NCI-H774 (cell line): ENCODE measurements at regions not wholly inside any gene's neighbourhood (a gene's known extent, or its start where the extent isn't known, plus 50 kb on each side); places are given as distances from the start of the nearest gene placed in this dataset.
"Not testable (repeated sequence)": the region's sequence is repeated elsewhere in the genome, so short reads cannot be mapped to it uniquely, and the experiment has no call there.

Experiments
- DNase-seq: peaks from one replicate; lab custom pipeline; 2025; lab: John Stamatoyannopoulos, UW

DNA sequence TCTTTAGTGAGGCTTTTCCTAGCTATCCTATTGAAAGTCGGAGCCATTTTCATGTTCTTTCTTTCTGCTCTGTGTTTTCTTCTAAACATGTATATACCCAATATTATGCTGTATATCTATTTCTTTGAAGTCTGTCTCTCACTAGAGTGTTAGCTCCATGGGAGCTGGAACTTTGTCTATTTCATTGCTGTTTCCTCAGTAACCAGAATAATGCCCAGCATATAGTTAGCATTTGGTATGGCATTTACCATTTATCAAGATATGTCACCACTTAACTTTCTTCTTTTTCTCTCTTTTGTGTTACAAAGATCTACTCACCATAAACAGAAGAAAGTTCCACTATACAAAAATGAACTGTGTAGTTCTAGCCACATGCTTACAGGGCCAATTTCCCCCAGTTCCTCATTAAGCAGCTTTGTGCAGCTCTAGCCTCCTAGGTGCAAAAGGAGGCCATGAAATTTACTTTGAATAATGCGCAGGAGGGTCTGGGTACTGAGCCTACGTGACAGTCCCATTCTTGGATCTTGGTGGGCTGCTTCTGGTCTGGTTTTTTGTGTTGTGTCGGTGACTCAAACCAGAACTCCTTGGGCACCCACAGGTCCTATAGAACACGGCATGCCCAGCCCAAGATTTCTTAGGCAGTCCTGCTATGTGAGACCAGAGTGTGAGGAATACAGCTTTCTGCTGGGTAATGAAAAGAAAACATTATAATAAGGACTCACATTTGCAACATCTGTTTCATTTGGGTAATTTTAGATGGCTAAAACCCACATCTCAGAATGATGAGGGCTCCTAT lies 302.3 kb upstream of the IGFBP7 start:
- no peak for DNase-seq

DNA sequence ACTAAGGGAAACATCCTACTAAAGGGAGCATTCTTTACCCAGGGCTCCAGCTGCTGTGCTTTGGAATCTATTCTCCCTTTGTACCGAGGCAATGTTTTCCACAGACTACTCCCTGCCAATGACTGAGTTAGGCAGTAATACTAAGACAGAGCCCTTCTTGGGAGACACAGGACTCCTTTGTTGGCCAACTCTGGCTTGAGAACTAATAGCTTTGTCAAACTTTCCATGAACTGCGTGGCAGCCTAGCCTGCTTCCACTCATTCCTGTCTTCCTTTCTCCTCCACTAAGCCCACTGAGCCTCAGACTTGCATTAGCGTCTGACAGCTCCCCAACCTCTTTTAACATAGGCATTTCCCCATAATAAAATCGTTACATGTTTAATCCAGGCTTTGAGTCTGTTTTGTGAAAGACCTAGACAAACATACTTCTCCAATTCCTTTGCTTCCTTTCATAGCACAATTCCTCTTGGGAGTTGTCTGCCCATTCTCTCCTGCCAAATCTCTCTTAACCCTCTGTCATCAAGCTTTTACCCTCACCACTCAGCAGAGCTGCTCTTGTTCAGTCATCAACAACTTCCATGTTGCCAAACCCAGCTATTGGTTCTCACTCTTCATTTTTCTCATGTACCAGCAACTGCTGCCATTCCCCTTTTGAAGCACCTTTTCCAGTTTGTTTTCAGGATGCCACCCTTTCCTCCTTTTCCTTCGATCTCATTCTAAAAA lies 300.3 kb upstream of the IGFBP7 start:
- no peak for DNase-seq

DNA sequence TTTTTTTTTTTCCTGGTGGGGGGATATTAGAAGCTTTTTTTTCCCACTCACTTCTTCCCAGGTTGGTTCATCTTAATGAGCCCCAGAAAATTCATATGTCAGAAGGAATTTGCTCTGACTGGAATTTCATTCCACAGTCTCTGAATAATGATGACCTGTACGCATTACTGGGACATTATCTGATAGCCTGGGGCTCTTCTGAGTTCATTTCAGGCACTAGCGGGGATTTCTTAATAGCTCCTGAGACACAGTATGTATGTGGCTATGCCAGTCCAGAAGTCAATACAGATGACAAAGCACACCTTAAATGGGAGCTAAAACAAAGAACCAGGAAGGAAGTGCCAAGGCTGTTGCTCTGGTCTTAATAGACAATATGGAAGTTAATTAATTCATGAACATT lies 295.2 kb upstream of the IGFBP7 start:
- no peak for DNase-seq

DNA sequence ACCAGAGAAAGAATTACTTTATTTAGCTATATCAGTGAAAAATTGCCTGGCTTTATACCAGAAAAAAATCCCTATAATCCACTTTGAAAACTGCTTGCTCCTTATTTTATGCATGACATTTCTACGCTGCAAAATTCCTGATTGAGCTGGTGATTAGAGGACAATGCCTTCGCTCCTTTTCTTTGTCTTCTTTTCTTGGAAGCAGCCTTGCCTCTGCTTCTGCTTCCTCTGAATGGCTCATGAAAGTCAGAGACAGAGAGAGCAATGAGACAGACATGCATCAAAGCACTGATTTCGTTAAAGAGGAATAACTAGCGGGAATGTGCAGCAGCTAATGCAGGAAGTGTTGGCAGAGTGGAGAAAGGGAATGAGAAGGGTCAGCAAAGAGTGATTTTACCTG lies 294.3 kb upstream of the IGFBP7 start:
- no peak for DNase-seq

DNA sequence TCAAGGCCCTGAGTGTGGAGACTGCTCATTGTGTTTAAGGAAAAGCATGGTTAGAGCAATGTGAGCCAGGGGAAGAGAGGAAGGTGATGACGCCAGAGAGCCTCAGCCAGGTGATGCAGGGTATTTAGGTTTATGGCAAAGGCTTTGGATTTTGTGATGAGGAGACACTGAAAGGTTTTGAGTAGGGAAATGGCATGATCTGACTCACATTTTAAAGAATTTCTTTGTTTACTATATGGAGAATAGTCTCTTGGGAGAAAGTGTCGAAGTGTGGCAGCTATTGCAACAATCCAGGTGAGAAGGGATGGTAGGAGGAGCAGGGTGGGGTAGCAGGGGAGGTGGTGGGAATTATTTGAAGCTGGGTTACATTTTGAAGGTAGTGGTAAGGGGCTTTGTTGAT lies 293.4 kb upstream of the IGFBP7 start:
- no peak for DNase-seq

DNA sequence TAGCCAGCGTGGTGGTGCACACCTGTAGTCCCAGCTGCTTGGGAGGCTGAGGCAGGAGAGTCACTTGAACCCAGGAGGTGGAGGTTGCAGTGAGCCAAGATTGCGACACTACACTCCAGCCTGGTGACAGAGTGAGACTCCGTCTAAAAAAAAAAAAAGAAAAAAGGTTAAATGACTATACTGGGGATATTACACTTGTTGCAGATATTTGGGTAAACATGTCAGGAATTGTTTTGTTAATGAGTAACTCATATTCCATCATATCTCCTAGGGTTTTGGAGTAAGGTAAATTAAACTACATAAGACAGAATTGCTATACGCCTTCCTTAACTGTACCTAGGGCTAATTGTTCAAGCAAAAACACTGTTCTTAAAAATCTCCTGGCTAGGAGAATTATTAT lies 291.4 kb upstream of the IGFBP7 start:
- DNase-seq = no peak

DNA sequence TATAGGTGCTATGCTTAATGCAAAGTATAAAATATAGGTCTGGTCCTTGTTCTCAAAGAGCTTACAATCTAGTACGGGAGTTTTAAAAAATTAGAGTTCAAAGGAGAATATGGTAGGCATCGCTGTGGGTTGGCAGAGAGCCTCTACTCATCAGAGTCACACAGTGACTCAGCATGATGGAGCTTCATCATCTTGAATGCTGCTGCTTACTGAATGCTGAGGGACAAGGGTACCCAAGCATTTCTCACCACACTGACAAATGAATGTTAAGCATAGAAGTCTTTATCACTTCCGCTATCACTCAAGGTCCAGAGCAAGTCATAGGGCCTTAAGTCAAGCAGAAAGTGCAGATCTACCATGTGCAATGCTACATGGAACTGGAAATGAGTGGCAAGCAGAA lies 268.6 kb upstream of the IGFBP7 start:
- DNase-seq = no peak

DNA sequence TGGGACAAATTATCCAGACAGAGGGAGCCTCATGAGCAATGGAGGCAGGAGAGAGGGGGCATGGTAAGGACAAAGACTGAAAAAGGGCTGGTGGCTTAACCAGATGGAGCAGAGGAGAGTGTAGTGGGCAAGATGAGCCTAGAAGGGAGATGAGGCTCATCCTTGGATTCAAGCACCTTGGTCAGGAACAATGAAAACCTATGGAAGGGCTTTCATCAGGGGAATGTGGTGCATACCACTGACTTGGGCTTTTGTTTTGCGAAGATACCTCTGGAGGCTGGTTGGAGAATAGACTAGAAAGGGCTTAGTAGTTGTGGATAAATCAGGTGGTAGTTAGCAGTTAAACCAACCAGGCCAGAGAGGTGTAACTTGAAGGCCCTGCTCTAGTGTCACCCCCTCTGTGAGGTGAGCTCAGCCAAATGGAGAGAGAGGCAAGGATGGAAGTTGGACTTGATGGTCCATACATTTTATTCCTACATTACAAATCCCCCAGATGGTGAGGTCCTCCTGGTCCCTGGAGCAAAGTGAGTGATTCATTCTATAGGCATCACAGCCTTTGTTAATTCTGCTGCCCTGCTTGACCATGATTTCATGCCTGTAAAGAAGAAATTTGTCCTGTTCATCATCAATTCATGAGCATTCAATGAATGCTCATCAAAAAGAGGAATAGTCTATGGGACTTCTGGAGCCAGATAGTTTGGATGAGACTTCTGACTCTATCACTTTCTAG lies 264.8 kb upstream of the IGFBP7 start:
- no peak for DNase-seq

DNA sequence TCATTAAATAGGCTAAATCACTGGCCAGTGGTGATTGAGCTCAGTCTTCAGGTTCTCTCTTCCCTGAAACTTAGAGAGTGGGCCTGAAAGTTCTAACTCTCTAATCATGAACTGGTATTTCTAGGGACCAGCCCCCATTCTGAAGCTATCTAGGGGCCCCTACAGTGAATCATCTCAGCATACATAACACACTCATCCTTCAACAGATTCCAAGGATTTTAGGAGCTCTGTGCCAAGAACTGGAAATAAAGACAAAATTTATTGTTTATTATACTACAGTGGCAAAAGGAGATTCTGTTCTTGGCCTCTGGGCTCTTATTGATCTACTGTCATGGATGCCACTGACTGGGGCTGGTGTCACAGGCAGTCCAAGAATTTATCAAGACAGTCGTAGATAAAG lies 263.8 kb upstream of the IGFBP7 start:
- DNase-seq = no peak

DNA sequence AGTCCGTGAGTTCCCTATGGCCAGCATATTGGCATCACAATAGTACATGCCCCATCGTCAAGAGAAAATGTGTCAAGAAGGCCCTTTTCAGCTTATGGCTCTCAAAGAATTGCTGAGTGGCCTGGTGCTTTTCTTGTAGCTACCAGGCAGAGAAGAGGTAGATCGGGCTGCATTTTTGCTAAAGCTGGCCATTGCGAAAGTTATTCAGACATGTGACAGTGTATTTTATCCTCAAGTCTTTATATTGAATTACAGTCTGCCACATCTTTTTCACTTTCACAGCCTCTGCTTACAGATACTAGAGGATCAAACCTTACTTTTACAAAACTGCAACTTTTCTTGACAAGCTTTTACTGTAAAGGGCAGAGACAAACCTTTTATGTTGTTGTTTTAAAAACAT lies 261.5 kb upstream of the IGFBP7 start:
- DNase-seq = no peak

DNA sequence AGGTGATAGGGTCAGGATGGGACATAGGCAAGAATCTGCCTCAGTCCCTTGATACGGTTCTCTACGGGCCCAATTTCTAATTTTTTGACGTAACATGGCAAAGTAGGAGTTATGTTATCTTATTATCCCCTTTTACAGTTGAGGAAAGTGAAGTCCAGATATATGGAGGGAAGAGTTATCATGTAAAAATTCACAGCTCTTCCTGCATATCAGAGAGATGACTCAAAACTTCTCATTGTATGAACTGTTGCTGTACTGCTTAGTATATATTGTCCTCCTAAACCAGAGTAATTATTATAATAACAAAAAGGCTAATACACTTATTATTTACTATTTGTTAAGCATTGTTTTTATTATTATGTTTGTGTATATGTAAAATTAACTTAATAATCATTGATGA lies 260.5 kb upstream of the IGFBP7 start:
- DNase-seq = no peak

DNA sequence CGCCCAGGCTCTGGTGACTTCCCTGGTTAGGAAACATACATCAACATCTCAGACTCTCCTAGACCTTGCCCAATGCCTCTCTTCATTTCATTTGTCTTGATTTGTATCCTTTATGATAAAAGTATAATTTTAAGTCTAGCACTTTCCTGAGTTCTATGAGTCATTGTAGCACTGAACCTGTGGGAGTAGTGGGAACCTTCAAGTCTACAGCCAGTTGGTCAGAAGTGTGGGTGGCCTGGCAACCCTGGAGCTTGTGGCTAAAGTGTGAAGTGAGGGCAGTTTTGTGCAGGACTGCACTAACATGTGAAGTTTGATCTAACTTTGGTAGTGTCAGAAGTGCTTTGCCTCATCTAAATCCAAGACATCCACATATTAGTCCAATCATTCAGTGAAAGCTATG lies 259.3 kb upstream of the IGFBP7 start:
- no peak for DNase-seq

DNA sequence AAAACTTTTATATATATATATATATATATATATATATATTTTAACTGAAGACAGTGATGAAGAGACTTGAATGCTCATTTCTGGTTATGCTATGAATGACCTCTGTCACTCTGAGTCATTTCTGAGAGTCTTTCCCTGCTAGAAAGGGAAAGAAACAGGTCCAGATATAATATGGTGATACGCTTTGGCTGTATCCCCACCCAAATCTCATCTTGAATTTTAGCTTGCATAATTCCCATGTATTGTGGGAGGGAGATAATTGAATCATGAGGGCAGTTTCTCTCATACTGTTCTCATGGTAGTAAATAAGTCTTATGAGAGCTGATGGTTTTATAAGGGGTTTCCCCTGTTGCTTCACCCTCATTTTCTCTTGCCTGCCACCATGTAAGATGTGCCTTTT lies 254.1 kb upstream of the IGFBP7 start:
- no peak for DNase-seq

DNA sequence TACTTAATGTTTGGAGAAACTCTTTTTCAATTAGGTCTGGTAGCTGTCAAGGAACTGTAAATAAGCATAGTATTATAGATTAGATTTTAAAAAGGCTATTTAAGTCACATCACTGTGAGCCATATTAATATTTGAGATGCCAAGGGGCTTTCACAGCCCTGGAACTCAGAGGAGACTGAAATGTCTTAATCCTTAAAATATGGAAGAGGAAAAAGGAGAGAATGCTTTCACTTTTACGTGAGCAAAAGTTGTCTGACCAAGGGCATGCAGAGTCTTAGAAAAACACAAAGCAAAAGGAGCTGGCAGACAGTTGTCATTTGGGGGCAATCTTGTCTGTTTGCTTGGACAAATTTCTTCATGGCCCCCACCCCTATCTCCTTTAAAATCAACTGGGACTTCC lies 253.2 kb upstream of the IGFBP7 start:
- no peak for DNase-seq

DNA sequence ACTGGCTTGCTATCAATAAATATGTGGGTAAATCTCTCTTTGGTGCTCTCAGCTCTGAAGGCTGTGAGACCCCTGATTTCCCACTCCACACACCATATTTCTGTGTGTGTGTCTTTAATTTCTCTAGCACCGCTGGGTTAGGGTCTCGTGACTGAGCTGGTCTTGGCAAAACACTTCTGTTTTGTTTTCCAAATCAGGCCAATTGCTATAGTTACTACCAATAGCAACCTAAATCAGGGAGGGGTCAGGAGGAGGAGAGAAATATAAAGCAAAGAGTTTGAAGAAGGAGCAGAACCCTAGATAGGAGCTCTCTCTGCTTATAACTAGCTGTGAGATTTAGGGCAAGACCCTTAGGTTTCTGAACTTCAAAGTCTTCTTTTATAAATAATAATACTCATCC lies 250.5 kb upstream of the IGFBP7 start:
- no peak for DNase-seq

DNA sequence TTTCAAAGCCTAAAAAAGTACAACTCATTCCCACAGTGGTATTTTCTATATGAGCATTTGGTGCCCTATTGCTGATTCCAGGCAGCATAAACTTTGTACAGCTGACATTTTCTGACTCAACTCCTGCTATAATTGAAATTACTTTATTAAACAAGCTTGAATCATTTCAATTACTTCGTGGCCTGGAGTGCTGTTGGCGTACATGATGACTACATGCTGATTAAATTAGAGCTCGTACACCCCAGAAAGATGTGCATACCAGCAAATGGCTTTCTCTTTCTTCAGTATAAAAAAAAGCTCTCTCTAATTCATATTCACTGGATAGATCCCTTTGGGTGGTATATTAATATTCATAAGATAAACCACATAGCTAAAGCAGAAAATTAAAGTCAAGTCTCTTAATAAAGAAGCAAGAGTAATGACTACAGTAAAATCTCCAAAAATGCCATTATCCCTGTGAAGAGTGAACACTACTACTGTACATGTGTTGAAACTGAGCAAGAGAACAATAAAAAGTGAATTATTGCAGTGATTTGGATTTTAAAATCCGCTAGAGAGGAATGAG lies 245.0 kb upstream of the IGFBP7 start:
- no peak for DNase-seq

DNA sequence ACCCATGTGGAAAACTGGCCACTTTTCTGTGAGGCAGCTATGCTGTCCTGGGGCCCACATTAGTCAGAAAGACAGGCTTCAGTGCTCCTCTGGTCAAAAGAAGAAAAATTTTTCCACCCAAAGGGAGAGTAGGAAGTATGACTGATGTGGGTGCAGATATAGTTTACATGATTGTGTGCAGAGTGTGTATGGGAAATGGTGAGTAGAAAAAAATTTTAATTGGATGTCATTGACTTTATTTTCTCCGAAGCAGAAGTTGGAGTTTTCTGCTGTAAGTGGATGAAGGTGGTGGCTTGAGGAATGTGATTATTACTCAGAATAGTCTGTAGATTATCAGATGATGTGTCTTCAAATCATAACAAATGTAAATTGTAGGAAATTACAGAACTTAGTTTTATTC lies 241.5 kb upstream of the IGFBP7 start:
- DNase-seq = no peak

DNA sequence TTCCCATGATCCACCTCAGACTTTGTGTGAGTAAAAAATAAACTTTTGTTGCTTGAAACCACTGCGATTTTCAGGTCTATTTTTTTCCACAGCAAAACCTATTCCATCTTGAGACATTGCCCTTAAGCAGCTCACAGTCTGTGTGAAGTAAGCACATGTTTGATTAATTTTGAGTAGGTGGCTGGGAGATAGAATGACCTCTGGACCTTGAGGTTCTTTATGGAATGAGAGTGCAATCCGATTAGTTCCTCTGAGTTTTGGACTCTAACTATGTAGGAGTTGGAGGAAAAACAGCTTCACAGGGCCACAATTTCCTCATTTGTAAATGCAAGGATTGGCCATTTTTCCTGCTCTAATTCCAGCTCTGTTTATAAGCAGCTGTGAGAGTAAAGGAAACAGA lies 234.1 kb upstream of the IGFBP7 start:
- no peak for DNase-seq

DNA sequence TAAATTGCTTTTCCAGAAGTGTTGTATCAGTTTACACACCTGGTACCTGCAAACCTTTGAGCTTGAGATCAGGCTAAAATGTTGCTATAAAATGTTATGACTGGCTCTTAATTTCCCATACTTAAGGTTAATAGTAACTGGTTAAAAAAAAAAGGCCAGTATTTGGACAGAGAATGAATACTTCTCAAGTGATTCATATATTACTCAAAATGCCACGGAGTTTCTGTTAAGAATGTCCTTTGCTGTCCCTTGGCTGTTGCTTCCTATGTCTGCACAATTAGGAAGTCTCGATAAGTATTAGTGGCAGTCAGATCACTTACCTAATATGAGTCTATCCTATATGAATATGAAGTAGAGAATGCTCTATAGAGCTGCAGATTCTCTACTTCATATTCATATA lies 232.2 kb upstream of the IGFBP7 start:
- no peak for DNase-seq

DNA sequence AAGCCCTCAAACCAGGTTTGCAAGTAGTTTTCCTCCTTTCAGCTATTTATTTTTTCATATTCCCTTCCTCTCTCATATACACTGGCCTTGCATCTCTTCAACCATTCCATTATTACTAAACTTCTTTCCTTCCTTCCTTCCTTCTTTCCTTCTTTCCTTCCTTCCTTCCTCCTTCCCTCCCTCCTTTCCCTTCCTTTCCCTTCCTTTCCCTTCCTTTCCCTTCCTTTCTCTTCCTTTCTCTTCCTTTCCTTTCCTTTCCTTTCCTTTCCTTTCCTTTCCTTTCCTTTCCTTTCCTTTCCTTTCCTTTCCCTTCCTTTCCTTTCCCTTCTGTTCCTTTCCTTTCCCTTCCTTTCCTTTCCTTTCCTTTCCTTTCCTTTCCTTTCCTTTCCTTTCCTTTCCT lies 228.7 kb upstream of the IGFBP7 start:
- not testable (repeated sequence) for DNase-seq

DNA sequence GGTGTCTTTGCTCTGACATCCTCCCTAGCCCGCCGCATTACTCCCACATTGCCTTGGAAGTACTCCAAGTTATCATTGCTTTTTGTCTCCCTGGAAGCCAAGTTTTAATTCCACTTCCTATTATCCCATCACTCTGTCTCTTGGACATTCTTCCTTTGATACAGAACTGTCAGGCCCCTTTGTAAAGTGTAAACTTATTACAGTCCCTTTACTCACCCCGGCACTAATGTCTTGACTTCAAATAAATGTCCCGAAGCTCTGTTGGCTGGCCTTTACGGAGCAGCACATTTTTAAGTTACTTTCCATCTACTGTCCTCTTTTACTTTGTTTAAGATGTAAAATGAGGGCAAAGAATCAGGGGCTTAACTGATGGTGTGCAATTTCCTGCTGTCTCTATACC lies 223.5 kb upstream of the IGFBP7 start:
- DNase-seq = no peak

DNA sequence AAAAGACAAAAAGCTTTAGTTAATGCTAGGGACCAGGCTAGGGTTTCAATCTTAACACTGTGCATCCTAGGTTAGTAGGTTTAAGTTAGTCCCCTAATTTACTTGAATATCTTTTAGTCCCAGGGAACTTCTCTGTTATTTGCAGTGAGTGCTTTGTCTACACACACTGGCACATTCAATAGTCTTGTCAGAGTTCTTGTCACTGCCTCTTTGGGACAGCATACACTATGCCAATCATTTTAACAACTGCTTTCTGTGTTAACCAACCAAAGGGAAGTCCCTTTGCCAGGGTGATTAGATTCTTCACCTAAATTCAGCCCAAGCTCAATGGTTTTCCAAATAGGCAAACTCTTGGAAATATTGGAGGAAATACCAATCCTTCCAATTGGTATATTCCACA lies 221.8 kb upstream of the IGFBP7 start:
- no peak for DNase-seq

DNA sequence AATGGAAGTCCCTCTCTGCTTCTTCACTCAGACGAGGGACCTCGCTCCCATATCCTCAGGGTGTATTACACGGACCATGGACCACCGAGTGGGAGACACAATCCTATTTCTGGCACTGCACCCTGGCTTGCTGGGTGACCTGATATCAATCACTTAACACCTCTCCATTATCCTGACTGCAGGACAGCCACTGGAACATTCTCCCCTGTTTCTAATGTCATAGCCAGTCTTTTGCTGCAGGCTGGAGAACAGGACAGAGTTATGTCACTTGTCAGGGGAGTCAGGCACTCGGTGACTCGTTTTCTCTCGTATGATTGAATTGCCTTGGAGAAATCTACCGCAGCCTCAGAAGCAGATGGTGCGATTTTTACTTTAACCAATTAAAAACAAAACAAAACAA lies 219.1 kb upstream of the IGFBP7 start:
- DNase-seq = no peak
